ENCODE measurements at regions not wholly inside any gene's neighbourhood (a gene's known extent, or its start where the extent isn't known, plus 50 kb on each side); places are given as distances from the start of the nearest gene placed in this dataset.

- TF ChIP-seq CTCF (IDR thresholded peaks at IDR 0.05) (no peak), POLR2AphosphoS5 (IDR thresholded peaks at IDR 0.05) (no peak)
Observed at GRCh38 chr18:39058386-39059000, 1492.9 kb upstream of the CELF4 start.
